Frontal cortex (tissue), 3 donors: ENCODE measurements at regions not wholly inside any gene's neighbourhood (a gene's known extent, or its start where the extent isn't known, plus 50 kb on each side); places are given as distances from the start of the nearest gene placed in this dataset.

Experiments used
- DNase-seq, 2 donors: peaks; one replicate each; pipeline ENCODE4 v3.0.0; 2012; ENCODE audit warnings: low spot score in 2 of 2
- FAIRE-seq: peaks from 2 replicates; lab custom pipeline; 2012; peaks lifted over from hg19 to GRCh38; lab: Jason Lieb, UNC
- donor health status: control.
- donor health status: control.
- donor health status: control.

GRCh38 chr2:100754951-100755350, 65.0 kb upstream of the NPAS2 start:
- DNase-seq (no peak), FAIRE-seq (no peak)

GRCh38 chr2:100755441-100755840, 64.5 kb upstream of the NPAS2 start:
- DNase-seq (no peak), FAIRE-seq (no peak)

- FAIRE-seq (no peak), DNase-seq (no peak)
These were observed 63.2 kb upstream of the NPAS2 start for GRCh38 chr2:100756704-100757103.

GRCh38 chr2:100757621-100758394, 62.1 kb upstream of the NPAS2 start:
- FAIRE-seq (no peak), DNase-seq (no peak)

- no peak for FAIRE-seq
- no peak for DNase-seq
These were observed 60.0 kb upstream of the NPAS2 start for GRCh38 chr2:100759901-100760300.

GRCh38 chr2:100761365-100761764, 58.6 kb upstream of the NPAS2 start:
- DNase-seq, result no peak
- no peak for FAIRE-seq

GRCh38 chr2:100764430-100764829, 55.5 kb upstream of the NPAS2 start:
- FAIRE-seq (no peak), DNase-seq (no peak)

- no peak for FAIRE-seq
These were observed 54.5 kb upstream of the NPAS2 start for GRCh38 chr2:100765481-100765880.

GRCh38 chr2:100766256-100766655, 53.7 kb upstream of the NPAS2 start:
- FAIRE-seq (no peak), DNase-seq (no peak)

More at GRCh38 chr2:100765481-100765880, 54.5 kb upstream of the NPAS2 start:
- no peak for DNase-seq

GRCh38 chr2:100766806-100767205, 53.1 kb upstream of the NPAS2 start:
- DNase-seq, result no peak
- no peak for FAIRE-seq

- DNase-seq, result no peak
- FAIRE-seq, result no peak
These were observed 52.7 kb upstream of the NPAS2 start for GRCh38 chr2:100767224-100767653.

GRCh38 chr2:100767810-100768806, 51.8 kb upstream of the NPAS2 start:
- DNase-seq (no peak), FAIRE-seq (no peak)
